SKM-1 treated with dmso at 0.1 percent for 144 hours (cell line): ENCODE measurements at regions not wholly inside any gene's neighbourhood (a gene's known extent, or its start where the extent isn't known, plus 50 kb on each side); places are given as distances from the start of the nearest gene placed in this dataset.

Source experiments
- DNase-seq: peaks from one replicate; lab custom pipeline; 2025; ENCODE audit not compliant: unreplicated experiment; lab: John Stamatoyannopoulos, UW

- no peak for DNase-seq
These were observed 922.7 kb downstream of the BCL11A start for GRCh38 chr2:59630789-59631188.

DNA sequence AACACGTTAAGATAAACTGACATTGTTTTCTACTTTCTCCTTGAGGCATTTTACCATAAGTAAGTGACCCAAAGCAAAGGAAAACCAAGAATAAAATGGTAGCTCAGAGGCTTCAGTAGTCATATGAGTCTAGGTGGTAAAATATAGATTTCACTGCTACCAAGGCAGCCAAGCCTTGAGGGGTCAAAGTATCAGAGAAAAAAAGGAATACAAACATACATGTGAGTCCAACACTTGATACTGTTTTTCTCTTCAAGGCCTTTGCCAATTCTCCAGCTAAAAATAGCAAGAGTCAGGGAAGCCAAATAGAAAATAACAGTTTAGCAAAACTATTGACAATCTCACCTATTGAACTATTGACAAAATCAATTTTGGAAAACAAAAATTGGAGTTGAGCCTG, 925.9 kb downstream of the BCL11A start:
- DNase-seq, result no peak

- no peak for DNase-seq
These were observed 930.7 kb downstream of the BCL11A start for GRCh38 chr2:59622599-59623308.

- no peak for DNase-seq
These were observed 949.3 kb downstream of the BCL11A start for GRCh38 chr2:59604123-59604522.

GRCh38 chr2:59594671-59595222, 958.7 kb downstream of the BCL11A start:
- DNase-seq, result no peak

DNA sequence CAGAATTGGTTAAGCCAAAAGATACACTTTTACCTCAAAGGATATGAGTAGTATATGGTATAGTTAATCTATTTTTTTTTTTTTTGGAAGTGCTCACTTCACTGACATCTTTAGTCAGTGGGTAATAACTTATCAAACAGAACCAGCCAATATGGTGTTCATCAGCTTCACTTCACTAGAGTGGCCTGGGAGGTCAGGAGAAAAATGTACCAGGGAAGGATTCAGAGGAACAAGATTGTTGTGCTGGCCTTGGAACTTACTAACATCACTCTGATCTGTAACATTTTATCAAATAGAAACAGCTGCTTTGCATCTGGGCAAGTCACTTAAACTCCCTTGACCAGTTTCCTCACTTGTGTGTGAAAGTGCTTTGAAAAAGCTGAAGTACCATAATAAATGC, 962.7 kb downstream of the BCL11A start:
- DNase-seq, result no peak

GRCh38 chr2:59589881-59590280, 963.6 kb downstream of the BCL11A start:
- DNase-seq, result no peak

GRCh38 chr2:59588286-59588685, 965.2 kb downstream of the BCL11A start:
- DNase-seq, result no peak

DNA sequence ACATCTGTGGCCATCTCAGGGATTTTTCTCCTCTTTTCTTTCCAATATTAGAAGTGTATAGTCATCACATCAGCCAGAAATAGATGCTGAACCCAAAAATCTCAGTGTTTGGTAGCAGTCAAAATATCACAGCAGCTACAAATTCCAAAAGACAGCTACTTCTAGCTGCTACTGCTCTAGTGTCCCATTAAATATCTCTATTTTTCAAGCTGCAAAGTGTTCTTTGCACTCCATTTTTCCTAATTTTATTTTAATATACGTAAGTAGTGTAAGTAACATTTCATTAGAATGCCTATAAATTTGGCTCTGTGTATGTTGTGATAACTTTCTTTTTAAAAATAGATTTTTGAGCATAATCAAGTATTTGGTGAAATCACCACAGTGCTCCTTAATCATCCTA, 967.3 kb downstream of the BCL11A start:
- DNase-seq, result no peak

GRCh38 chr2:59585655-59586054, 967.8 kb downstream of the BCL11A start:
- DNase-seq, result no peak

- no peak for DNase-seq
These were observed 968.5 kb downstream of the BCL11A start for GRCh38 chr2:59584958-59585357.

DNA sequence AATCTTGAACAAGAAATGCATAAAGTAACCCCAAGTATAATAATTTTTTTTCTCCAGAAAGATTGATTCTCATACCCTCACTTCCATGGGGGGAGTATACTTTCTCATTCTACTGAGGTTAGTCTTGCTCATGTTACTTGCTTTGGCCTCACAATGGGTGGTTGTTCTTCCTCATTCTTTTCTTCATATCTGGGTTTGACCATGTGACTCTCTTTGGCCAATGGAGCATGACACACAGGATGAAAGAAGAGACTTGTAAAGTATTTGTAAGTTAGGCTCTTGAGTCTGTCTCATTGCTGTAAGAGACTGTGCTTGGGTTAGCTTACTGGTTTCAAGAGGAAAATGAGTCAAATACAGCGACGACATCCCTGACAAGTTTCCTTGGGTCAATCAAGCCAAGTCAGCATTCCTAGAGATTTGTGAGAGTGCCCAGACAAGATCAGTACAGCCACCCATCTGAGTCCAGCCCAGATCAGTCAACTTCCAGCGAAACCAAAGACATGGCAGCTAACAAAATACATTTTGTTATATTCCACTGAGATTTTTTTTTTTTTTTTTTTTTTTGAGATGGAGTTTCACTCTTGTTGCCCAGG, 970.2 kb downstream of the BCL11A start:
- DNase-seq, result no peak

DNA sequence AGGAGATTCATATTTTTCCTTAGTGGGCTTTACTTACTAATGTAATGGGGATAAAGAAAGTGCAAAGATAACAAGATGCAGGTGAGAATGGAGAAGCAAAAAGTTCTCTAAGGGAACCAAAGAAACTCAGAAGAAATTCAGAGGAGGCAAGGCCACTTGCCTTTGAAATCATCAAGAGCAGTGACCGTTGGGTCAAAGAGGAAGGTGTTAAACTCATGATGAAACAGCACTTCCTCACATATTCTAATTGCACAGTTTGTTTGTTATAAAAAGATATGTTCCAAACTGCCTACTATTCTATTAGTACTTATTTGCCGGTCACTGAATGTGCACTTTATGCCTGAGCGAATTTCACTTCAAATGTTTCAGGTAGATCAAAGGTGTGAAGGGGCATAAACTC, 975.1 kb downstream of the BCL11A start:
- DNase-seq, result no peak

GRCh38 chr2:59575191-59575590, 978.3 kb downstream of the BCL11A start:
- no peak for DNase-seq

- DNase-seq, result no peak
These were observed 981.2 kb downstream of the BCL11A start for GRCh38 chr2:59572227-59572626.

DNA sequence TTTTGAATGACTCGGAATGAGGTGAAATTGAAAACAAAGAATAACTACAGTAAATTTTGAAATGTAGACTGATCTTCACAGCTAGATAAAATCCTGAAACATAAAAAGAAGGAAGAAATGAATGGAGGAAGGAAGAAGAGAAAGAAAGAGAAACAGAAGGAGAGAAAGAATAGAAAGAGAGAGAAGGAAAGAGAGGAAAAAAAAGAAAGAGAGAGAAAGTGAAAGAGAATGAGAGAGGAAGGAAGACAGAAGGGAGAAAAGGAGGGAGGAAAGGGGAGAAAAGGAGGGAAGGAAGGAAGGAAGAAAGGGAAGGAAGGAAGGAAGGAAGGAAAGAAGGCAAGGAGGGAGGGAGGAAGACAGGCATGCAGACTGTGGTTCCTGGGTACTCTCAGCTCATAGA, 982.6 kb downstream of the BCL11A start:
- DNase-seq, result no peak

DNA sequence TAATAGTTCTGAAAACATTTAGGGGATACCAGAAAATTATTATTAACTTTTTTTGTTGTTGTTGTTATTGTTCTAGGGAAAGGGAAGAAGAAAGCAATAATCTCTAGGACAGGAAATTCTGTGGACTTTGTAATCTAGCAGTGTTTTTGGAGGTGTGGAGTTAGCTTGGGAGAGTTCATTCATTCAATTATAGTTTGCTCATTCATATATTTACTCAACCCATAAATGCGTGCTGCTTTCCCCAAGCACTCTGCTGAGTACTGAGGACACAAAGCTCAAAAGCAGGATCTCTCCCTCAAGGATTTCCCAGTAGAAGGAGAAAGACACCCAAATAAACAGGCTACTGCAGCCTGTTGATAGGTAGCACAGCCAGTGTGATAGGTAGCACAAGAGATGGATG, 984.3 kb downstream of the BCL11A start:
- no peak for DNase-seq

GRCh38 chr2:59568461-59568860, 985.0 kb downstream of the BCL11A start:
- DNase-seq, result no peak

DNA sequence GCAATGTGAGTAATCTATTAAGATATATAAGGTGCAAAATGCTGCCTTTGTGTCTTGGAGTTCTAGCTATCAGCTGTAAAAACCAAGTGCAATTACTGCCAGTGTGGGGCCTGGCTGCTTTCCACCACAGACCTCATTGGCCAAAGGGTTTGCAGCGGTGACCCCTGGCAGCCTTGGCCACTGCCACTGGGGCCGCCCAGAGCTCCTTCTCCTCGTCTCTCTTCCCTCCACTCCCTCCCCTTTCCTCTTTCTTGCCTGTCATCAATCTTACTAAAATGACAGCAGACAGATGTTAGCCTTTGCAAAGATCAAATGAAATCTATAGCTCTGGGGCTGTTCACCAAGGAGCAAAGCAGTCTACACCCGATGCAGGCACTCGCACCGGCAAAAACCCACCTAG, 986.3 kb downstream of the BCL11A start:
- no peak for DNase-seq

DNA sequence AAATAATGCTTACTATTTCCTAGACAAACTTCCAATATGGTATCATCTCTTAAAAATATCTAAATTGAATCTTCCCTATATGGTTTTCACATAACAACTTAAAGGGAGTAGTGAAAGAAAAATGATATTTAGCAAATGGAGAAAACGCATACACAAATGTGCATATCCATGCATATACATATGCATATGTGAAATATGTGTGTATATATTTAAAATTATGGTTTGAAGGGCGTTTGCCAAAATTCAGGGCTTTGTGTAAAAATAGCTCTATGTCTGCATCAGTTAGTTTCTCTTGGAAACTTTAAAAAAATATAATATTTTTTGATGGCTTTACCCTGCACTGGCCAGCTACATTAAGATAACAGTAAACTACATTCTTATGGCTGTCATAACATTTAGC, 986.7 kb downstream of the BCL11A start:
- DNase-seq, result no peak

- no peak for DNase-seq
These were observed 992.2 kb downstream of the BCL11A start for GRCh38 chr2:59561281-59561680.

- no peak for DNase-seq
These were observed 992.7 kb downstream of the BCL11A start for GRCh38 chr2:59560769-59561168.

GRCh38 chr2:59540864-59541263, 1012.6 kb downstream of the BCL11A start:
- DNase-seq, result no peak
